ENCODE measurements at regions not wholly inside any gene's neighbourhood (a gene's known extent, or its start where the extent isn't known, plus 50 kb on each side); places are given as distances from the start of the nearest gene placed in this dataset.

DNA sequence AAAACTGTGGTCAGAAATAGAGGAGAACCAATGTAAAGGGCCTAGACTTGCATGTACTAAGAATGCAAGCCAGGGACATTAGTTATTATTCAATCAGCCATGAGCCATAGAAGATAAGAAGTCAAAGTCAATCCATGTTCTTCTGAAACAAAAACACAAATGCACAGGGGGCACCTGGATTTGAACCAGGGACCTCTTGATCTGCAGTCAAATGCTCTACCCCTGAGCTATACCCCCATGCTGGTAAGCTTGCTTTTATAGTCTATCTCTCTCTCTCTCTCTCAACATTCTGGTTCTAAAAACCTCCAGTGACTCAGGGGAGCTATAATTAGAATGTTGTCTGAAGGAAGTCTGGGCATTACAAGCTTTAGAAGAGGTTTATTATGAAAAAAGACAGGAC is 85.6 kb upstream of the ACP3 start:
- TF ChIP-seq, protein P1, sequence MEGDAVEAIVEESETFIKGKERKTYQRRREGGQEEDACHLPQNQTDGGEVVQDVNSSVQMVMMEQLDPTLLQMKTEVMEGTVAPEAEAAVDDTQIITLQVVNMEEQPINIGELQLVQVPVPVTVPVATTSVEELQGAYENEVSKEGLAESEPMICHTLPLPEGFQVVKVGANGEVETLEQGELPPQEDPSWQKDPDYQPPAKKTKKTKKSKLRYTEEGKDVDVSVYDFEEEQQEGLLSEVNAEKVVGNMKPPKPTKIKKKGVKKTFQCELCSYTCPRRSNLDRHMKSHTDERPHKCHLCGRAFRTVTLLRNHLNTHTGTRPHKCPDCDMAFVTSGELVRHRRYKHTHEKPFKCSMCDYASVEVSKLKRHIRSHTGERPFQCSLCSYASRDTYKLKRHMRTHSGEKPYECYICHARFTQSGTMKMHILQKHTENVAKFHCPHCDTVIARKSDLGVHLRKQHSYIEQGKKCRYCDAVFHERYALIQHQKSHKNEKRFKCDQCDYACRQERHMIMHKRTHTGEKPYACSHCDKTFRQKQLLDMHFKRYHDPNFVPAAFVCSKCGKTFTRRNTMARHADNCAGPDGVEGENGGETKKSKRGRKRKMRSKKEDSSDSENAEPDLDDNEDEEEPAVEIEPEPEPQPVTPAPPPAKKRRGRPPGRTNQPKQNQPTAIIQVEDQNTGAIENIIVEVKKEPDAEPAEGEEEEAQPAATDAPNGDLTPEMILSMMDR (conservative IDR thresholded peaks at IDR 0.05; ENCODE audit: low read depth, low read length) = no peak
- TF ChIP-seq EZH2 (IDR thresholded peaks at IDR 0.05; ENCODE audit: low read length, unreplicated experiment) = no peak

Data from PC-3 (cell line).